ENCODE measurements at regions not wholly inside any gene's neighbourhood (a gene's known extent, or its start where the extent isn't known, plus 50 kb on each side); places are given as distances from the start of the nearest gene placed in this dataset.

- Histone ChIP-seq H3K4me3 (ENCODE audit: low read length) (no peak overlapping the region), H3K9me3 (ENCODE audit: low read length) (no peaks in the 10 kb centered on the region), H3K36me3 (ENCODE audit: insufficient read depth, low read length) (no peaks in the 10 kb centered on the region), H3K27me3 (ENCODE audit: insufficient read depth, low read length) (peaks cover 2% of the 10 kb centered on the region), H2AFZ (ENCODE audit: low read depth, low read length) (no peak overlapping the region), H3K4me1 (ENCODE audit: insufficient read depth, low read length) (no peaks in the 10 kb centered on the region)
These were observed 636.6 kb upstream of the DPP6 start for GRCh38 chr7:153415632-153416031.

- Histone ChIP-seq H3K4me3 (ENCODE audit: low read length) (no peak overlapping the region), H3K27me3 (ENCODE audit: insufficient read depth, low read length) (no peaks in the 10 kb centered on the region), H3K9me3 (ENCODE audit: low read length) (no peaks in the 10 kb centered on the region), H3K36me3 (ENCODE audit: insufficient read depth, low read length) (no peaks in the 10 kb centered on the region), H2AFZ (ENCODE audit: low read depth, low read length) (no peak overlapping the region), H3K4me1 (ENCODE audit: insufficient read depth, low read length) (no peaks in the 10 kb centered on the region)
These were observed 629.6 kb upstream of the DPP6 start for GRCh38 chr7:153422291-153423209.

- Histone ChIP-seq H3K4me1 (ENCODE audit: insufficient read depth, low read length) (no peaks in the 10 kb centered on the region), H3K27me3 (ENCODE audit: insufficient read depth, low read length) (no peaks in the 10 kb centered on the region), H3K36me3 (ENCODE audit: insufficient read depth, low read length) (no peaks in the 10 kb centered on the region), H2AFZ (ENCODE audit: low read depth, low read length) (no peak overlapping the region), H3K9me3 (ENCODE audit: low read length) (no peaks in the 10 kb centered on the region), H3K4me3 (ENCODE audit: low read length) (no peak overlapping the region)
These were observed 629.0 kb upstream of the DPP6 start for GRCh38 chr7:153423210-153423590.

- H3K36me3 ChIP-seq (ENCODE audit: insufficient read depth, low read length) = no peaks in the 10 kb centered on the region
These were observed 621.3 kb upstream of the DPP6 start for GRCh38 chr7:153430931-153431330.

GRCh38 chr7:153432063-153432462 lies 620.1 kb upstream of the DPP6 start:
- Histone ChIP-seq H3K27me3 (ENCODE audit: insufficient read depth, low read length) (no peaks in the 10 kb centered on the region), H3K36me3 (ENCODE audit: insufficient read depth, low read length) (no peaks in the 10 kb centered on the region), H2AFZ (ENCODE audit: low read depth, low read length) (no peak overlapping the region), H3K4me3 (ENCODE audit: low read length) (no peak overlapping the region), H3K9me3 (ENCODE audit: low read length) (no peaks in the 10 kb centered on the region), H3K4me1 (ENCODE audit: insufficient read depth, low read length) (no peaks in the 10 kb centered on the region)

More at GRCh38 chr7:153430931-153431330, 621.3 kb upstream of the DPP6 start:
- H3K9me3 ChIP-seq (ENCODE audit: low read length) = no peaks in the 10 kb centered on the region
- H3K4me3 ChIP-seq (ENCODE audit: low read length) = no peak overlapping the region
- H3K27me3 ChIP-seq (ENCODE audit: insufficient read depth, low read length) = no peaks in the 10 kb centered on the region
- no peaks in the 10 kb centered on the region for H3K4me1 ChIP-seq (ENCODE audit: insufficient read depth, low read length)
- H2AFZ ChIP-seq (ENCODE audit: low read depth, low read length) = no peak overlapping the region

GRCh38 chr7:153433223-153433622 lies 619.0 kb upstream of the DPP6 start:
- no peaks in the 10 kb centered on the region for H3K36me3 ChIP-seq (ENCODE audit: insufficient read depth, low read length)
- no peaks in the 10 kb centered on the region for H3K27me3 ChIP-seq (ENCODE audit: insufficient read depth, low read length)
- H2AFZ ChIP-seq (ENCODE audit: low read depth, low read length) = no peak overlapping the region
- H3K9me3 ChIP-seq (ENCODE audit: low read length) = no peaks in the 10 kb centered on the region
- no peak overlapping the region for H3K4me3 ChIP-seq (ENCODE audit: low read length)
- no peaks in the 10 kb centered on the region for H3K4me1 ChIP-seq (ENCODE audit: insufficient read depth, low read length)

GRCh38 chr7:153440715-153441114 lies 611.5 kb upstream of the DPP6 start:
- Histone ChIP-seq H3K27me3 (ENCODE audit: insufficient read depth, low read length) (peaks cover 2% of the 10 kb centered on the region), H3K4me1 (ENCODE audit: insufficient read depth, low read length) (no peaks in the 10 kb centered on the region), H2AFZ (ENCODE audit: low read depth, low read length) (no peak overlapping the region), H3K4me3 (ENCODE audit: low read length) (no peak overlapping the region), H3K9me3 (ENCODE audit: low read length) (no peaks in the 10 kb centered on the region), H3K36me3 (ENCODE audit: insufficient read depth, low read length) (no peaks in the 10 kb centered on the region)

- Histone ChIP-seq H3K4me3 (ENCODE audit: low read length) (no peak overlapping the region), H3K4me1 (ENCODE audit: insufficient read depth, low read length) (no peaks in the 10 kb centered on the region), H3K36me3 (ENCODE audit: insufficient read depth, low read length) (no peaks in the 10 kb centered on the region), H3K9me3 (ENCODE audit: low read length) (no peaks in the 10 kb centered on the region), H2AFZ (ENCODE audit: low read depth, low read length) (no peak overlapping the region), H3K27me3 (ENCODE audit: insufficient read depth, low read length) (peaks cover 5% of the 10 kb centered on the region)
These were observed 609.0 kb upstream of the DPP6 start for GRCh38 chr7:153443032-153443701.

- no peak overlapping the region for H2AFZ ChIP-seq (ENCODE audit: low read depth, low read length)
- H3K4me1 ChIP-seq (ENCODE audit: insufficient read depth, low read length) = no peaks in the 10 kb centered on the region
- H3K36me3 ChIP-seq (ENCODE audit: insufficient read depth, low read length) = no peaks in the 10 kb centered on the region
- H3K4me3 ChIP-seq (ENCODE audit: low read length) = no peak overlapping the region
- no peaks in the 10 kb centered on the region for H3K9me3 ChIP-seq (ENCODE audit: low read length)
- H3K27me3 ChIP-seq (ENCODE audit: insufficient read depth, low read length) = peaks cover 3% of the 10 kb centered on the region
These were observed 607.6 kb upstream of the DPP6 start for GRCh38 chr7:153444641-153445040.

GRCh38 chr7:153445641-153446040 lies 606.6 kb upstream of the DPP6 start:
- Histone ChIP-seq H3K4me3 (ENCODE audit: low read length) (no peak overlapping the region), H2AFZ (ENCODE audit: low read depth, low read length) (no peak overlapping the region), H3K36me3 (ENCODE audit: insufficient read depth, low read length) (no peaks in the 10 kb centered on the region), H3K4me1 (ENCODE audit: insufficient read depth, low read length) (no peaks in the 10 kb centered on the region), H3K9me3 (ENCODE audit: low read length) (no peaks in the 10 kb centered on the region), H3K27me3 (ENCODE audit: insufficient read depth, low read length) (peaks cover 3% of the 10 kb centered on the region)

GRCh38 chr7:153446490-153446889 lies 605.7 kb upstream of the DPP6 start:
- no peaks in the 10 kb centered on the region for H3K36me3 ChIP-seq (ENCODE audit: insufficient read depth, low read length)
- H3K4me3 ChIP-seq (ENCODE audit: low read length) = no peak overlapping the region
- no peak overlapping the region for H2AFZ ChIP-seq (ENCODE audit: low read depth, low read length)
- H3K27me3 ChIP-seq (ENCODE audit: insufficient read depth, low read length) = peaks cover 3% of the 10 kb centered on the region
- no peaks in the 10 kb centered on the region for H3K4me1 ChIP-seq (ENCODE audit: insufficient read depth, low read length)
- H3K9me3 ChIP-seq (ENCODE audit: low read length) = no peaks in the 10 kb centered on the region

- H2AFZ ChIP-seq (ENCODE audit: low read depth, low read length) = no peak overlapping the region
- no peaks in the 10 kb centered on the region for H3K9me3 ChIP-seq (ENCODE audit: low read length)
- H3K4me3 ChIP-seq (ENCODE audit: low read length) = no peak overlapping the region
- H3K27me3 ChIP-seq (ENCODE audit: insufficient read depth, low read length) = peaks cover 3% of the 10 kb centered on the region
- no peaks in the 10 kb centered on the region for H3K4me1 ChIP-seq (ENCODE audit: insufficient read depth, low read length)
- H3K36me3 ChIP-seq (ENCODE audit: insufficient read depth, low read length) = no peaks in the 10 kb centered on the region
These were observed 605.2 kb upstream of the DPP6 start for GRCh38 chr7:153447011-153447410.

- no peaks in the 10 kb centered on the region for H3K27me3 ChIP-seq (ENCODE audit: insufficient read depth, low read length)
- H3K4me3 ChIP-seq (ENCODE audit: low read length) = no peak overlapping the region
- no peaks in the 10 kb centered on the region for H3K9me3 ChIP-seq (ENCODE audit: low read length)
- H3K36me3 ChIP-seq (ENCODE audit: insufficient read depth, low read length) = no peaks in the 10 kb centered on the region
- H3K4me1 ChIP-seq (ENCODE audit: insufficient read depth, low read length) = no peaks in the 10 kb centered on the region
- no peak overlapping the region for H2AFZ ChIP-seq (ENCODE audit: low read depth, low read length)
These were observed 599.5 kb upstream of the DPP6 start for GRCh38 chr7:153452661-153453060.

Data from neuron (in vitro differentiated cells).